B cell (primary cell): ENCODE measurements at regions not wholly inside any gene's neighbourhood (a gene's known extent, or its start where the extent isn't known, plus 50 kb on each side); places are given as distances from the start of the nearest gene placed in this dataset.

ENCODE experiments used
- ATAC-seq: fragments of 200-7000 bp; cut with Tn5 transposase; one replicate; pipeline ENCODE4 v1.10.0; 2021; ENCODE audit warnings: low read depth, mild to moderate bottlenecking, moderate number of reproducible peaks, moderate library complexity
- CTCF ChIA-PET: fragments of 350-600 bp; sonication (Branson Sonifier 250); formaldehyde crosslinking; loops from one replicate; lab custom pipeline; 2021; ENCODE audit warnings: antibody characterized with exemption, inconsistent platforms; lab: Charles Lee
- POLR2A ChIA-PET: fragments of 350-600 bp; sonication (Branson Sonifier 250); formaldehyde crosslinking; loops from one replicate; lab custom pipeline; 2021; ENCODE audit warnings: antibody characterized with exemption; lab: Charles Lee
- DNase-seq: peaks from one replicate; pipeline ENCODE4 v3.0.0; 2013
- H2AFZ ChIP-seq: 2 replicates; pipeline ENCODE4 v1.6.1; 2012; ENCODE audit warnings: mild to moderate bottlenecking, low read depth, low read length; ENCODE audit not compliant: insufficient read depth, poor library complexity, severe bottlenecking
- H3K27ac ChIP-seq, 2 donors: 1 replicate in 1 of 2; 2 replicates in 1 of 2; pipeline ENCODE4 v1.5.1; 2012 to 2013; ENCODE audit warnings: low read length in 2 of 2, mild to moderate bottlenecking in 2 of 2, moderate library complexity in 1 of 2
- H3K27me3 ChIP-seq, 4 experiments: fragments of 200-600 bp in 1 of 4; sonication (generic) in 1 of 4; replicated peaks in 1 of 4; 1 replicate in 2 of 4; 2 replicates in 2 of 4; pipeline versions ENCODE4 v1.6.1 to v1.7.0; 2013 to 2016; ENCODE audit warnings: low read length in 3 of 4, mild to moderate bottlenecking in 2 of 4, mixed read lengths in 1 of 4, moderate library complexity in 1 of 4; ENCODE audit not compliant: insufficient read depth in 4 of 4, control insufficient read depth in 3 of 4; ENCODE audit errors: control extremely low read depth in 1 of 4
- H3K36me3 ChIP-seq, 2 experiments: replicated peaks in 1 of 2; 1 replicate in 1 of 2; 2 replicates in 1 of 2; pipeline versions ENCODE4 v1.6.1 to v1.7.1; 2013; ENCODE audit warnings: low read length in 1 of 2; ENCODE audit not compliant: insufficient read depth in 2 of 2, control insufficient read depth in 1 of 2; ENCODE audit errors: control extremely low read depth in 1 of 2, extremely low read depth in 1 of 2
- H3K4me1 ChIP-seq, 2 donors: fragments of 200-600 bp in 1 of 2; sonication (generic) in 1 of 2; 1 replicate in 1 of 2; 2 replicates in 1 of 2; pipeline versions ENCODE4 v1.5.1 to v1.6.1; 2013 to 2017; ENCODE audit warnings: low read length in 2 of 2; ENCODE audit not compliant: control insufficient read depth in 2 of 2, insufficient read depth in 2 of 2
- H3K4me2 ChIP-seq: replicated peaks from 2 replicates; pipeline ENCODE3; 2012; ENCODE audit warnings: mild to moderate bottlenecking, low read depth, low read length; ENCODE audit not compliant: poor library complexity, severe bottlenecking
- H3K4me3 ChIP-seq, 5 experiments: fragments of 200-600 bp in 1 of 5; sonication (generic) in 1 of 5; 1 replicate in 3 of 5; 2 replicates in 2 of 5; pipeline versions ENCODE4 v1.5.1 to v1.7.0; 2011 to 2016; ENCODE audit warnings: low read length in 4 of 5, mild to moderate bottlenecking in 4 of 5, low read depth in 2 of 5, control low read depth in 1 of 5, moderate library complexity in 1 of 5; ENCODE audit not compliant: insufficient read depth in 1 of 5; ENCODE audit errors: control extremely low read depth in 1 of 5, extremely low read depth in 1 of 5
- H3K79me2 ChIP-seq: fragments of 200-600 bp; sonication (generic); one replicate; pipeline ENCODE4 v1.6.0; 2016; ENCODE audit warnings: low read length; ENCODE audit not compliant: control insufficient read depth, insufficient read depth
- H3K9ac ChIP-seq: fragments of 200-600 bp; sonication (generic); 2 replicates; pipeline ENCODE4 v1.6.1; 2017; ENCODE audit warnings: mild to moderate bottlenecking, low read length, moderate library complexity
- H3K9me3 ChIP-seq, 3 donors: one replicate each; pipeline versions ENCODE4 v1.6.1 to v1.7.1; 2013; ENCODE audit warnings: low read length in 2 of 3; ENCODE audit not compliant: control insufficient read depth in 2 of 3, insufficient read depth in 1 of 3; ENCODE audit errors: control extremely low read depth in 1 of 3
- H4K20me1 ChIP-seq: 2 replicates; pipeline ENCODE4 v1.6.0; 2012; ENCODE audit warnings: mild to moderate bottlenecking, low read length; ENCODE audit not compliant: insufficient read depth, control insufficient read depth, poor library complexity, severe bottlenecking
- H3K27ac Mint-ChIP-seq: one replicate; pipeline ENCODE4 v1.8.0; 2021; ENCODE audit warnings: mixed read lengths
- H3K27me3 Mint-ChIP-seq: one replicate; pipeline ENCODE4 v1.8.0; 2021; ENCODE audit warnings: mixed read lengths
- H3K4me1 Mint-ChIP-seq: one replicate; pipeline ENCODE4 v1.8.0; 2021; ENCODE audit warnings: mixed read lengths
- H3K4me3 Mint-ChIP-seq: one replicate; pipeline ENCODE4 v1.8.0; 2021; ENCODE audit warnings: mixed read lengths
- H3K9me3 Mint-ChIP-seq: one replicate; pipeline ENCODE4 v1.8.0; 2022; ENCODE audit warnings: mixed read lengths; ENCODE audit not compliant: insufficient read depth
- EZH2 ChIP-seq: IDR thresholded peaks from 2 replicates; pipeline ENCODE4 v1.6.1; 2012; ENCODE audit warnings: borderline replicate concordance, low read depth, mild to moderate bottlenecking, moderate library complexity, low read length; ENCODE audit not compliant: insufficient read depth, poor library complexity, severe bottlenecking
- WGBS: methylation state at CpG from one replicate; pipeline ENCODE4 v1.1.5; 2013; ENCODE audit warnings: missing lambda C conversion rate; ENCODE audit not compliant: insufficient coverage; 5-methylcytosine and 5-hydroxymethylcytosine counted together
- intact Hi-C: fragments of 100-400 bp; cut with micrococcal nuclease; formaldehyde crosslinking; loops from one replicate; pipeline ENCODE4 v1.10.0; 2022
- TF ChIP-seq, protein P1 (sequence below): fragments of 200-600 bp; IDR thresholded peaks from one replicate; pipeline ENCODE4 v1.8.0; 2022; ENCODE audit warnings: antibody characterized with exemption, mild to moderate bottlenecking

DNA sequence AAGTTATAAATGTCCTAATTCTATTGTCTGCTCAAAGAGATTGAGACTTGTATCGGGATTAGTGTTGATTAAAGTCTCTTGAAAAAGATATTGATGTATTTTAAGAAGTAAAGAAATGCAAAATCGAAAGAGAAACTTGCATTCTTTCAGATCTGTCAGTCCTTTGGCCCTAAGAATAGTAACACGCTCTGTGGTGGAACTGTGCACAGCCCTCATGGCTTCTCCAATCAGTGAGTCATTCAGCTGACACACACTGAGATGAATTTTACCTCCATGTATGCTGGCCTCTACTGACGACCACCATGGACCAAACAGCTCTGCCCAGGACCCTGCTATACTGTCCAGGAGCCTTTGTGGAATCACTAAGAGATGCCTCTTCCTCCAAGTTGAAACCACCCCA, 232.4 kb downstream of the ESM1 start:
- ChIA-PET POLR2A (no interaction called here), CTCF (interaction anchor here (0.7 to 2.5 kb wide), 9 partner anchors 9 to 313 kb away, joined by 3 to 11 read pairs (median 3); partner anchors contain the start of gene SNX18)
- H3K4me2 ChIP-seq = peak overlapping the region; percentile 77
- H3K9me3 ChIP-seq = no peaks in the 10 kb centered on the region
- no peak for TF ChIP-seq EZH2
- TF ChIP-seq, protein P1, sequence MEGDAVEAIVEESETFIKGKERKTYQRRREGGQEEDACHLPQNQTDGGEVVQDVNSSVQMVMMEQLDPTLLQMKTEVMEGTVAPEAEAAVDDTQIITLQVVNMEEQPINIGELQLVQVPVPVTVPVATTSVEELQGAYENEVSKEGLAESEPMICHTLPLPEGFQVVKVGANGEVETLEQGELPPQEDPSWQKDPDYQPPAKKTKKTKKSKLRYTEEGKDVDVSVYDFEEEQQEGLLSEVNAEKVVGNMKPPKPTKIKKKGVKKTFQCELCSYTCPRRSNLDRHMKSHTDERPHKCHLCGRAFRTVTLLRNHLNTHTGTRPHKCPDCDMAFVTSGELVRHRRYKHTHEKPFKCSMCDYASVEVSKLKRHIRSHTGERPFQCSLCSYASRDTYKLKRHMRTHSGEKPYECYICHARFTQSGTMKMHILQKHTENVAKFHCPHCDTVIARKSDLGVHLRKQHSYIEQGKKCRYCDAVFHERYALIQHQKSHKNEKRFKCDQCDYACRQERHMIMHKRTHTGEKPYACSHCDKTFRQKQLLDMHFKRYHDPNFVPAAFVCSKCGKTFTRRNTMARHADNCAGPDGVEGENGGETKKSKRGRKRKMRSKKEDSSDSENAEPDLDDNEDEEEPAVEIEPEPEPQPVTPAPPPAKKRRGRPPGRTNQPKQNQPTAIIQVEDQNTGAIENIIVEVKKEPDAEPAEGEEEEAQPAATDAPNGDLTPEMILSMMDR = no peak
- peak overlapping the region; percentile 39 for H2AFZ ChIP-seq
- H3K36me3 ChIP-seq = no peaks in the 10 kb centered on the region
- Mint-ChIP-seq H3K9me3 (no peaks in the 10 kb centered on the region), H3K4me3 (peak overlapping the region; percentile 55), H3K4me1 (peaks cover 61% of the 10 kb centered on the region), H3K27me3 (no peaks in the 10 kb centered on the region), H3K27ac (peak overlapping the region; percentile 87)
- H3K9ac ChIP-seq = peak overlapping the region; percentile 53
- H4K20me1 ChIP-seq = no peaks in the 10 kb centered on the region
- ATAC-seq = peak; percentile 84
- peak; percentile 47 for DNase-seq
- peak overlapping the region; percentile 67 to 75 for H3K27ac ChIP-seq
- H3K79me2 ChIP-seq = peaks cover 12% of the 10 kb centered on the region
- intact Hi-C loops = loop anchor here (1.0 to 5.0 kb wide), 5 partner anchors 9 to 234 kb away; no protein-coding TSS in a partner anchor
- 0% methylated on average over 4 of the region's 4 CpGs for whole genome bisulfite sequencing
- H3K4me3 ChIP-seq = peak overlapping the region in 4 of 5 experiments; percentile 5 to 54 (median 21)
- peaks cover 48 to 57% of the 10 kb centered on the region in 2 donors for H3K4me1 ChIP-seq
- no peaks in the 10 kb centered on the region for H3K27me3 ChIP-seq

DNA sequence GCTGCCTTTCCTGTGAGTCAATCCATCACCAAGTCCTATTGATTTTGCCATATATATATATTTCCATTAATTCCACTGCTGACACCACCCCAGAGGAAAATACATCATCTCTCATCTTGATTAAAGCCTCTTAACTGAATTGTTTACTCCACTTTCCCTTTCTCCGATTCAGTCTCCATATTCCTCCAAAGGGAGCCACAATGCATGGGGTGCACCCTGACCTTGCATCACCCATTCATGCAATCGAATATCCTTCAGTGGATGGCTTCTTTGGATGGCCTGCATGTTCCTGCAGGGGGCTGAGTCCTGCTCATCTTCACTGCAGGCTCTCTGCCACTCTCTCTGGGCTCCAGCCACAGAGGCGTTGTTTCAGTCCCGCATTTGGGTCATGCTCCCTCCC, 231.0 kb downstream of the SNX18 start:
- H3K4me3 Mint-ChIP-seq = no peak overlapping the region
- CTCF ChIA-PET = interaction anchor here (0.9 to 1.0 kb wide), 2 partner anchors 21 to 232 kb away, joined by 3 read pairs; no protein-coding TSS in a partner anchor

More for the DNA sequence above, 231.0 kb downstream of the SNX18 start:
- Histone ChIP-seq H3K79me2 (peaks cover 12% of the 10 kb centered on the region), H3K9me3 (no peaks in the 10 kb centered on the region), H3K9ac (no peak overlapping the region), H3K36me3 (no peaks in the 10 kb centered on the region), H3K4me3 (no peak overlapping the region), H2AFZ (no peak overlapping the region), H4K20me1 (no peaks in the 10 kb centered on the region), H3K27ac (no peak overlapping the region), H3K4me1 (peaks cover 24 to 31% of the 10 kb centered on the region in 2 donors), H3K4me2 (no peak overlapping the region), H3K27me3 (no peaks in the 10 kb centered on the region)
- Mint-ChIP-seq H3K4me1 (peaks cover 40% of the 10 kb centered on the region), H3K9me3 (no peaks in the 10 kb centered on the region), H3K27ac (no peak overlapping the region), H3K27me3 (no peaks in the 10 kb centered on the region)
- DNase-seq = no peak
- TF ChIP-seq, protein P1 = no peak
- TF ChIP-seq EZH2 = no peak
- intact Hi-C loops = loop anchor here (10.0 kb wide), 1 partner anchor 434 kb away; the partner anchor contains the start of gene ARL15
- no peak for ATAC-seq
- POLR2A ChIA-PET = no interaction called here
- 95% methylated on average over 3 of the region's 4 CpGs for WGBS
